Trophoblast cell (in vitro differentiated cells and primary cell): ENCODE measurements at regions not wholly inside any gene's neighbourhood (a gene's known extent, or its start where the extent isn't known, plus 50 kb on each side); places are given as distances from the start of the nearest gene placed in this dataset.

ENCODE experiments used
- DNase-seq, 2 donors: peaks; one replicate each; pipeline ENCODE4 v3.0.0-alpha.2; 2016
- H2AFZ ChIP-seq: 2 replicates; pipeline ENCODE4 v1.6.1; 2013; ENCODE audit warnings: low read length, moderate library complexity, mild to moderate bottlenecking; ENCODE audit not compliant: insufficient read depth, poor library complexity
- H2AK5ac ChIP-seq: 2 replicates; pipeline ENCODE4 v1.6.1; 2013; ENCODE audit warnings: mild to moderate bottlenecking, low read length
- H2BK120ac ChIP-seq: 2 replicates; pipeline ENCODE4 v1.6.1; 2013; ENCODE audit warnings: low read length, mild to moderate bottlenecking, moderate library complexity; ENCODE audit not compliant: insufficient read depth, poor library complexity
- H2BK12ac ChIP-seq: 2 replicates; pipeline ENCODE4 v1.6.1; 2013; ENCODE audit warnings: mild to moderate bottlenecking, low read length, moderate library complexity
- H2BK5ac ChIP-seq: 2 replicates; pipeline ENCODE4 v1.6.1; 2013; ENCODE audit warnings: low read length, low read depth, moderate library complexity, mild to moderate bottlenecking; ENCODE audit not compliant: poor library complexity
- H3K14ac ChIP-seq: 2 replicates; pipeline ENCODE4 v1.6.1; 2013; ENCODE audit warnings: mild to moderate bottlenecking, low read length
- H3K18ac ChIP-seq: 2 replicates; pipeline ENCODE4 v1.6.1; 2013; ENCODE audit warnings: mild to moderate bottlenecking, low read length
- H3K23ac ChIP-seq: 2 replicates; pipeline ENCODE4 v1.6.1; 2013; ENCODE audit warnings: low read length
- H3K27ac ChIP-seq: 2 replicates; pipeline ENCODE4 v1.5.1; 2013; ENCODE audit warnings: low read depth, mild to moderate bottlenecking, inconsistent platforms, low read length, moderate library complexity
- H3K27me3 ChIP-seq: 2 replicates; pipeline ENCODE4 v1.6.1; 2013; ENCODE audit warnings: inconsistent platforms, mild to moderate bottlenecking, low read length, moderate library complexity; ENCODE audit not compliant: insufficient read depth
- H3K36me3 ChIP-seq, 2 experiments: 1 replicate in 1 of 2; 2 replicates in 1 of 2; pipeline ENCODE4 v1.6.1; 2013; ENCODE audit warnings: low read length in 2 of 2, mild to moderate bottlenecking in 2 of 2, moderate library complexity in 1 of 2; ENCODE audit not compliant: insufficient read depth in 2 of 2, control insufficient read depth in 1 of 2
- H3K4ac ChIP-seq: 2 replicates; pipeline ENCODE4 v1.6.1; 2013; ENCODE audit warnings: low read depth, mild to moderate bottlenecking, low read length, moderate library complexity
- H3K4me1 ChIP-seq, 2 experiments: 1 replicate in 1 of 2; 2 replicates in 1 of 2; pipeline ENCODE4 v1.6.1; 2013; ENCODE audit warnings: low read length in 2 of 2, mild to moderate bottlenecking in 2 of 2, moderate library complexity in 1 of 2; ENCODE audit not compliant: insufficient read depth in 2 of 2, control insufficient read depth in 1 of 2
- H3K4me2 ChIP-seq: 2 replicates; pipeline ENCODE4 v1.6.1; 2013; ENCODE audit warnings: inconsistent platforms, mild to moderate bottlenecking, low read length, moderate library complexity
- H3K4me3 ChIP-seq: 2 replicates; pipeline ENCODE4 v1.5.1; 2013; ENCODE audit warnings: mild to moderate bottlenecking, low read depth, low read length, inconsistent platforms
- H3K79me1 ChIP-seq: one replicate; pipeline ENCODE4 v1.6.1; 2013; ENCODE audit warnings: low read length
- H3K79me2 ChIP-seq: 2 replicates; pipeline ENCODE4 v1.6.1; 2013; ENCODE audit warnings: low read length, mild to moderate bottlenecking; ENCODE audit not compliant: control insufficient read depth, insufficient read depth, poor library complexity
- H3K9ac ChIP-seq: 2 replicates; pipeline ENCODE4 v1.6.1; 2013; ENCODE audit warnings: mild to moderate bottlenecking, low read length
- H3K9me3 ChIP-seq: 2 replicates; pipeline ENCODE4 v1.6.1; 2013; ENCODE audit warnings: low read depth, mild to moderate bottlenecking, control low read depth, inconsistent platforms, low read length; ENCODE audit not compliant: insufficient read depth
- H4K12ac ChIP-seq: 2 replicates; pipeline ENCODE4 v1.6.1; 2013; ENCODE audit warnings: low read depth, mild to moderate bottlenecking, low read length, moderate library complexity
- H4K8ac ChIP-seq: 2 replicates; pipeline ENCODE4 v1.6.1; 2013; ENCODE audit warnings: low read depth, mild to moderate bottlenecking, low read length, moderate library complexity
- H4K91ac ChIP-seq: one replicate; pipeline ENCODE4 v1.6.1; 2013; ENCODE audit warnings: low read depth, mild to moderate bottlenecking, low read length, moderate library complexity
- WGBS: extraction: QIAGEN DNeasy Blood & Tissue Kit; methylation state at CpG from one replicate; pipeline ENCODE4 v1.1.7; 2013; ENCODE audit warnings: missing lambda C conversion rate; ENCODE audit not compliant: insufficient read length, insufficient coverage; ENCODE audit errors: extremely low coverage; 5-methylcytosine and 5-hydroxymethylcytosine counted together

- Histone ChIP-seq H3K79me2 (no peaks in the 10 kb centered on the region), H2BK120ac (no peak overlapping the region), H3K4ac (no peak overlapping the region), H3K14ac (no peak overlapping the region), H3K9me3 (no peaks in the 10 kb centered on the region), H3K27ac (no peak overlapping the region), H3K27me3 (no peaks in the 10 kb centered on the region), H2AK5ac (no peak overlapping the region), H4K12ac (no peak overlapping the region), H4K91ac (no peak overlapping the region), H2BK12ac (no peak overlapping the region), H3K4me3 (no peak overlapping the region), H3K4me1 (no peaks in the 10 kb centered on the region), H3K4me2 (no peak overlapping the region), H3K79me1 (no peaks in the 10 kb centered on the region), H4K8ac (no peak overlapping the region), H2AFZ (no peak overlapping the region), H3K36me3 (no peaks in the 10 kb centered on the region), H3K9ac (no peak overlapping the region), H3K23ac (no peak overlapping the region), H3K18ac (no peak overlapping the region), H2BK5ac (no peak overlapping the region)
- no CpG with 5 or more reads among the region's 1 CpG for WGBS
- DNase-seq = no peak
These were observed 64.9 kb downstream of the DNAJB9 start for GRCh38 chr7:108634535-108634934.

- H2BK5ac ChIP-seq = no peak overlapping the region
- H3K9ac ChIP-seq = no peak overlapping the region
- H3K27ac ChIP-seq = no peak overlapping the region
- H3K4ac ChIP-seq = no peak overlapping the region
- H4K12ac ChIP-seq = no peak overlapping the region
- no peaks in the 10 kb centered on the region for H3K79me2 ChIP-seq
- no peak overlapping the region for H3K4me2 ChIP-seq
- DNase-seq = no peak
- no CpG with 5 or more reads among the region's 3 CpGs for WGBS
- no peaks in the 10 kb centered on the region for H3K36me3 ChIP-seq
- H3K14ac ChIP-seq = no peak overlapping the region
- no peak overlapping the region for H4K8ac ChIP-seq
- H2BK12ac ChIP-seq = no peak overlapping the region
- H3K4me1 ChIP-seq = no peaks in the 10 kb centered on the region
- H3K4me3 ChIP-seq = no peak overlapping the region
- H2BK120ac ChIP-seq = no peak overlapping the region
- no peaks in the 10 kb centered on the region for H3K9me3 ChIP-seq
- no peaks in the 10 kb centered on the region for H3K27me3 ChIP-seq
- H3K18ac ChIP-seq = no peak overlapping the region
- no peak overlapping the region for H3K23ac ChIP-seq
- H2AK5ac ChIP-seq = no peak overlapping the region
- H4K91ac ChIP-seq = no peak overlapping the region
- H3K79me1 ChIP-seq = no peaks in the 10 kb centered on the region
- H2AFZ ChIP-seq = no peak overlapping the region
These were observed 67.5 kb downstream of the DNAJB9 start for GRCh38 chr7:108637049-108637621.

- Histone ChIP-seq H2AK5ac (no peak overlapping the region), H3K4me1 (no peaks in the 10 kb centered on the region), H3K27me3 (no peaks in the 10 kb centered on the region), H3K79me1 (no peaks in the 10 kb centered on the region), H4K12ac (no peak overlapping the region), H3K4ac (no peak overlapping the region), H3K4me3 (no peak overlapping the region), H3K4me2 (no peak overlapping the region), H4K8ac (no peak overlapping the region), H2AFZ (no peak overlapping the region), H2BK5ac (no peak overlapping the region), H3K36me3 (no peaks in the 10 kb centered on the region), H3K79me2 (no peaks in the 10 kb centered on the region), H3K9me3 (no peaks in the 10 kb centered on the region), H3K23ac (no peak overlapping the region), H4K91ac (no peak overlapping the region), H3K14ac (no peak overlapping the region), H3K27ac (no peak overlapping the region), H3K18ac (no peak overlapping the region), H3K9ac (no peak overlapping the region), H2BK120ac (no peak overlapping the region), H2BK12ac (no peak overlapping the region)
- WGBS = no CpG with 5 or more reads among the region's 1 CpG
- no peak for DNase-seq
These were observed 72.5 kb downstream of the DNAJB9 start for GRCh38 chr7:108642126-108642525.

GRCh38 chr7:108643136-108643535 lies 73.5 kb downstream of the DNAJB9 start:
- Histone ChIP-seq H3K9me3 (no peaks in the 10 kb centered on the region), H3K4me1 (no peaks in the 10 kb centered on the region), H3K23ac (no peak overlapping the region), H2BK5ac (no peak overlapping the region), H2AK5ac (no peak overlapping the region), H3K4me3 (no peak overlapping the region), H3K36me3 (no peaks in the 10 kb centered on the region), H2AFZ (no peak overlapping the region), H4K8ac (no peak overlapping the region), H3K27ac (no peak overlapping the region), H4K12ac (no peak overlapping the region), H3K4ac (no peak overlapping the region), H3K4me2 (no peak overlapping the region), H4K91ac (no peak overlapping the region), H3K79me2 (no peaks in the 10 kb centered on the region), H3K9ac (no peak overlapping the region), H3K18ac (no peak overlapping the region), H2BK120ac (no peak overlapping the region), H3K14ac (no peak overlapping the region), H3K27me3 (no peaks in the 10 kb centered on the region), H2BK12ac (no peak overlapping the region), H3K79me1 (no peaks in the 10 kb centered on the region)
- DNase-seq = no peak
- no CpG with 5 or more reads among the region's 5 CpGs for WGBS
